T47D (cell line): ENCODE measurements at regions not wholly inside any gene's neighbourhood (a gene's known extent, or its start where the extent isn't known, plus 50 kb on each side); places are given as distances from the start of the nearest gene placed in this dataset.

Experiments
- DNase-seq, 2 experiments: peaks; one replicate each; pipeline versions ENCODE4 v3.0.0 to v3.0.0-alpha.2; 2011 to 2012; ENCODE audit warnings: low read depth in 1 of 2, low spot score in 1 of 2
- JUND ChIP-seq: IDR thresholded peaks from 2 replicates; pipeline ENCODE4 v1.6.1; 2012; ENCODE audit warnings: low read depth
- in situ Hi-C: cut with HindIII; loops from 2 replicates; pipeline ENCODE4 v1.10.0; 2016; ENCODE audit warnings: low sequenced_read_pairs, low pct_unique_long_range_greater_than_20kb

DNA sequence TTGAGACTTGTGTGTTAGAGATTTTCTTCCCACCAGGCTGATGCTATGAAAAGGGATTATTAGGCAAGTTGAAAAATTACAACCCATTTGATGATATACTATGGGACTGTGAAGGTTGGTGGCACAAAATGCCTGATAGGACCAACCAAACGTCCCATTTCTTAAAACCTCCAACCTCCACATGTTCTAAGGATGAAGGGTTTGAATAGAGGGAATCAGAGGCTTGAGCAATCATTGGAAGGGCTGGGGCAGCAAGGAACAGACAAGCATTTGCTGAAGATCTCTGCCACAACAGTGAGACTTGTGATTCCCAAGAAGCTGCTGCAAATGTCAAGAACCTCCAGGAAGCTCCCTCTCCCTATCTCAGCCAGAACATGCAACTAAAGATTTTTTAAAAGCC, 283.1 kb downstream of the ELAVL2 start:
- in situ Hi-C loops, result no loop called here
- DNase-seq, result no peak
- no peak for TF ChIP-seq JUND

DNA sequence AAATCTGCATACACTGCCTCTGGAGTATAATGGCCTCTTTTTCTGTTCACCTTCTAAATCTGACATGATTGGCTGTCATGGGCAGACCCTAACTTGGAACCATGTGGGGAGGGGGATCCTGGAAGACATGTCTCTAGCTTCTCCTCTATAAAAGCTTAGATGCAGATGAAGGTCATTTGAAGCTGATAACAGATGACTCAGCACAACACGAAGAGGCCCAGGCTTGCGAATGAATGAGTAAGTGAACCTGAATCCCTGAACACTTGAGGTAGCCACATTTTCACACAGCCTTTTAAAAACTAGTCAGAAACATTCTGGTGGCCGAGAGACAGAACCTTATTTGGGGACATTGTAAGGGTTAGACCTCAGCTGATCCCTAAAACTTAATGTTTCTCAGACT, 282.6 kb downstream of the ELAVL2 start:
- in situ Hi-C loops, result no loop called here
- no peak for DNase-seq
- TF ChIP-seq JUND, result no peak

DNA sequence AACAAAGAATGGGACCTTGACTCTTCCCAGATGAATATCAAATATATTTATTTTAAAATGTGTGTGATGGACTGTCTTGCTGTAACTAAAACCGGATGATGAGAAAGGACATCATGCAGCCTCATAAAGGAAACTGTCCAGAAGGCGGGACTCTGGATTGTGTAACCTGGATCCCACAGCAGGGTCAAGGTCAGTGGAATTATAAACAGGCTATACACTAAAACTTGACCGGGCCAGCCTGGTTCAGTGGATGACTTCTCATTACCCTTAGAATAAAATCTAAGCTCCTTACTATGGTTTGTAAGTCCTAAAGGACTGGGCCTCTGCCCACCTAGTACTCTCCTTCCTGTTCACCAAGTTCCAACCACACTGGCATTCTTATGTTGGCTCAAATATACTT, 280.3 kb downstream of the ELAVL2 start:
- no peak for TF ChIP-seq JUND
- no peak for DNase-seq
- in situ Hi-C loops, result no loop called here

DNA sequence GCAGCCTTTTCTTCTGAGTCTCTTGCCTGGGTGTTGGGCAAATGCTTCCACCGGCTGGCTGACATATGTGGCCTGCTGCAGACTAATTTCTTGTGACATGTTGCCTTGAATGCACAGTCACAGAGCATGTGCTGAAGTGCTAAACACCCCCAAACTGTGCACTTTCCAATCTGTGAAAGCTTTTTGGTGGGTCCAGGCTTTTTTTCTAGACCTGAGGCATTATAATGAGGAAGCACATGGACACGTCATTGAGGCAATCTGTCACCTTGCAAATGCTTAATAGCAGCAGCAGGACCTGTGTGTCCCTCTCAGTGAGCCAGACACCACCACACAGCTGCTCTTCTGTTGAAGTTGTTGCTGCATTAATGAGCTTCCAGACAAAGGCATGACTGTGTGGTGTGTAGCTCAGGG, 274.7 kb downstream of the ELAVL2 start:
- no peak for DNase-seq
- no peak for TF ChIP-seq JUND
- in situ Hi-C loops, result no loop called here

DNA sequence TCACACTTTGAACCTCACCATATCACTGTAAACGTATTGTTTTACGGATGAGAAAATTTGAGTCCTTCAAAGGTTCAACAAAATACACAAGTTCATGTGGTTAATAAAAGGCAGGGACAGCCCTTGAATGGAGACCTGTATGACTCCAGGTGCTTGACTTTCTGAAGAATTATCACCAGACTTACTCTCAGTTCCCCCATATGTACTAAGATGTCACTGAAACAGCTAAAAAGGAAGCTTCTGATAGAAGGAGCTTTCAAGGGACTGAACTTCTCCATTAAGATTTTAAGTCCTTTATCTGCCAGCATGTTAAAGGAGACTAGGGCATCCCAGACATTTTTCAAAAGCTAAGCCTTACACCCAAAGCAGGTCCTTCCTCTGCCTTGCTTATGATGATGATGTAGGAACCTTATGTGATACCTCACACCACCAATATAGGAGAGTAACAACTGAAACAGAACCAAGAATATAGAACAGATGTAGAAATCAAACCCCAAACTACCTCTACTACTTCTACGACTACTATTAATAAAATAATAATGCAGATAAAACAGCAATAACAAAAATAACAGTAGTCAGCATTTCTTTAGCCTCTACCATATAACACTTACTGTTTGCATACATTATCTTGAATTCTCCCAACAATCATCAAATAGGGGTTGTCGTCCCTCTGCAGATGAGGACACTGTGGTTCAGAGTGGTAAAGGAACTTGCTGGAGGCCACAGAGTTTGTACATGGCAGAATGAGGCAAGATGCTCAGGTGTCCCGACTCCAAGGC, 273.9 kb downstream of the ELAVL2 start:
- in situ Hi-C loops, result no loop called here
- DNase-seq, result no peak
- no peak for TF ChIP-seq JUND

DNA sequence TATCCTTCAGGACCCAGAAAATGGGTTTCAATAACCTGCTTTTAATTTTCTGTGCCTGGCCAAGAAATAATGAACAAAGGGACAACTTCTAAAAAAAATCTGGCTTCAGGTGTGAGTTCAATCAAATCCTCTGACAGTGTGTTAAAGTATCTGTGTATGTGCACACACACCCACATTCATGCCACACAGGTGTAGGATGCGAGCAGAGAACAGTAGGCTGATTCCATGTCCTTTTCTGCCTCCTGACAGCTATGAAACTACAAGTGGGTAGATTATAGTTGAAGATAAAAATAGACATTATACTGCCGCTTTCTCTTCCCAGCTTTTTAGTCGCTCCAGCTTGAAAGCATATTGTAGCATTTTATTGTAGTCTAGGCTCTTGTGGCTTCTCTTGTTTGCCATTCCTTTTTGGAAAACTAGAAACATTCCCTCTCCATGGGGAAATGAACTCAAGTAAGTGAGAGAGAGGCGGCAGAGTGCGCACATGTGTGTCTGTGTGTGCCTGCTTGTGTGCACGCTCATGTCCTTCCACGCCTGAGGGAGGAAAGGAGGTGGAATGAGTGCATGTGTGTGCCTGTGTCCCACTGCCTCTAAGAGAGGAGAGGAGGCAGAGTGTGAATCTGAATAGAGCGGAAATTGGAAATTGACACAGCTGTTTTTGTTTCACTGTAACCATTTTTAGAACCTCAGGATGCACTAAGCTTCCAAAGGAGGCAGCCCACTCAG, 273.0 kb downstream of the ELAVL2 start:
- in situ Hi-C loops, result no loop called here
- DNase-seq, result no peak
- no peak for TF ChIP-seq JUND

DNA sequence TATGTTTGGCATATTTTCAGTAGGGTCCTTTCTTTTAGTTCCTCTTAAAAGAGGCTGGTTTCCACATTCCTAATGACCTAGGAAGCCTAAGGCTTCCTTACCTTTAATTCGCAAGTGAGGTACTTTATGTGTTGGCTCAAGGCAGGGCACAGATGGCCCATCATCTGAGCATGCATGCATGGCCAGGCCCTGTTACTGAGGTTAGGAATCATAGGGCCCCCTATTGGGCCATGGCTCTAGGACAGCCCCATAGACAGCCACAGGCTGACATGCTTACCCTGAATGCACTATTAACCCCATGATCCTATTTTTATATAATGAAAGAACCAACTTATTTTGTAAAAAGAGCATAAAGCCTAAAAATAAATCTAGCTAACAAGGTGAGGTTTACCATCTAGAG, 271.4 kb downstream of the ELAVL2 start:
- no peak for DNase-seq
- TF ChIP-seq JUND, result no peak
- in situ Hi-C loops, result no loop called here

DNA sequence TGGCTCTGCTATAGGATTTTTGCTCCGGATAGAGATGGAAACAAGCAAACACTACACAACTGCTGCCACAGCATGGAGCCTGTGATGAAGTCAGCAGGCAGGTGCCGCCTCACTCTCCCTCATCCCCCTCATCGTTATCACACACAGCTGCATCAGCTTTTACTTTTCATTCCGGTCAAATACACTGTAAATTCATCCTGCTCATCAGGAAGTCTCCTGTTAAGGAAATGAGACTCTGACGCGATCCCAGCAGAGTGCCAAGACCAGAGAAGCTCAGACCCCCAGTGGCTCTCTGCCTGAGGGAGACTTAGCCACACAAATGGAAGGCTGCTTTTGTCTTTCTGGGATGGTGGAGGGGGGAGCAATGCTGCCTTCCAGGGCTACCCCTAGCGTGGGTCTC, 270.2 kb downstream of the ELAVL2 start:
- in situ Hi-C loops, result no loop called here
- no peak for DNase-seq
- no peak for TF ChIP-seq JUND

DNA sequence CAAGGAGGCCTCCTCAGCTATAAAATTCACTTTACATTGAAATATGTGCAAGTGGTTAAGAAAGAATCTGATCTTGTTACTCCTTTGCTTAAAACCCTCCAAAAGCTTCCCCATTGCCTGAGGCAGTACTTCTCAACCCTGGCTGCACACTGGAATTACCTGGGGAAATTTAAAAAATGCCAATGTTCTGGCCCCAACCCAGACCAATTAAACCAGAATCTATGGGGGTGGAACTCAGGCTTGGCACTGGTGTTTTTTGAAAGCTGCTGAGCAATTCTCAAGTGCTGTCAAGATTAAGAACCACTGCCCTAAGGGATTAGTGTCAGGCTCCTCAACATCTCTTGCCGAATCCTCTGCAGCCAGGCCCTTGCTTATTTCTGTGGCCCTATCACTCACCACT, 269.6 kb downstream of the ELAVL2 start:
- TF ChIP-seq JUND, result no peak
- DNase-seq, result peak in 1 of 2 experiments; percentile 22
- in situ Hi-C loops, result no loop called here

DNA sequence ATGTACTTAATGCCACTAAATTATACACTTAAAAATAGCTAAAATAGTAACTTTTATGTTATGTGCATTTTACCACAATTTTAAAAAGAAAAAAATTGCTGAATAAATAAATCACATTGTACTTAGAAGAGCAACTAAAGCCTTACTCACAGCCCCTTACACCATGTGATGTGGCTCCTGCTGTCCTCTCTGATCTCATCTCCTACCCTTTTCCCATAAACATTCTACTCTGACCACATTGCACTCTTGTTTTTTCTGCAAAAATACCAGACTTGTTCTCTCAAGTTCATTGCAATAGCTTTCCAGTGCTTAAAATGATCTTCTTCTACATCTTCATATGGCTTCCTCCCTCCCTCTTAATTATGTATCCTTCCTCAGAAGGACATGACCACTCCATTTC, 268.4 kb downstream of the ELAVL2 start:
- in situ Hi-C loops, result no loop called here
- TF ChIP-seq JUND, result no peak
- DNase-seq, result no peak

DNA sequence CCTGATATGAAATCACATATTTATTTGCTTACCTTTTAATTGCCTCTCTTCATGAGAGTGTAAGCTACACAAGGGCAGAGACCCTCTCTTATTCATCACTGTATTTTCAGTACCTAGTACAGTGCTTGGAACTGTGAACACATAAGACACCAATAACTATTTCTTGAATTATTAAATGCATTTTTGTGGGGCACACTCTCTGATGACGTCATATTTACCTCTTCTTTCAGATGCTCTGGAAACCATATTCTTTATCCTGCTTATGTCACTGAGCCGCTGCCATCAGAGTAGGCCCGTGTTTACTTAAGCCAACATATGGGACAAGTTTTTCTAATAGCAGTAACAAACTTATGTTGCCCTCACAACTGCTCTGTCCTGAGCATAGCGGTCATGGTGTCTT, 266.5 kb downstream of the ELAVL2 start:
- DNase-seq, result no peak
- TF ChIP-seq JUND, result no peak
- in situ Hi-C loops, result no loop called here

DNA sequence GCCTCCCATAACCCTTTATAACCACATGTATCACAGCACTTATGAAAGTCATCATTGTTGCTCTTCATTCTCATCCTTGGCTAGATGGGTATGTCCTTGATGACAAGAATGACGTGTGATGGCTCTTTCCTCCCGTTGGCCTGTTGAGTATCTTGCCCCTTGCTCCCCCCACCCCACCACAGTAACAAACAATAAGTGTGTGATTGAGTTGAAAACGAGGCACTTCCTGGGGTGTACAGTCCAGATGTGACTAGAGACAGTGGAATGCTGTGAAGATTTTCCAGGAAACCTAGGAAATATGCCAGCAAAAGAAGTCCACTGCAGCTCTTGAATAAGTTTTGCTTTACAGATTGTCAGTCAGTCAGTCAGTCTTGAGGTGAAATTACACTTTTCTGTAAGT, 262.5 kb downstream of the ELAVL2 start:
- in situ Hi-C loops, result no loop called here
- TF ChIP-seq JUND, result no peak
- DNase-seq, result no peak

DNA sequence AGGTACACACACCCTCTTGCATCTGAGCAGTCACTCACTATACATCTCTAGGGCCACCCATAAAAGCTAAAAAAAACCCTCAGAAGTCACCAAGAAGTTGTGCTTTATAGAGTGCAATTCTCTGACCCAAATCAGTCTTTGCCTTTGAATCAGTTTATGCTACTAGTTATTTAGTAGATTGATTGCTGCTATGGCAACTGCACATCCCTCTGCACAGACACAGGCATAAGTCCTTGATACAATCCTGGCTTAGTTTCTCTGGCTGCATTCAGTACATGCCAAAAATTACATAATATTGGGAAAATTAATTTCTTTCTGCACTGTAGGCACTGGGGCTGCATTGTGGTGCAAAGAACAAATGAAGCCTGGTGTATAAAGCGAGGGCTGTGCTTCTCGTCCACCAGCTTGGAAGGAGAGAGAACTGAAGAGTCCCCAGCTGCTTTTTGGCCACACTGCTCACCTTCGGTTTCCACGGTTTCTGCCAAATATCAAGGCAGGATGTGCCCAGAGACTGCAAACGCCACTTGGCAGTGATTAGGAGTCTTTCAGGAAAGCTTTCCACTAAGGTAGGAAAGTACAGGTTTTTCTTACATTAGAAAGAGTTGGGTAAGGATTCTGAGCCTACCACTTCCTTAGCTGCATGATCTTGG, 258.4 kb downstream of the ELAVL2 start:
- no peak for DNase-seq
- TF ChIP-seq JUND, result no peak
- in situ Hi-C loops, result no loop called here
